ENCODE measurements at regions not wholly inside any gene's neighbourhood (a gene's known extent, or its start where the extent isn't known, plus 50 kb on each side); places are given as distances from the start of the nearest gene placed in this dataset.

GRCh38 chr3:10631224-10631623, 125.8 kb upstream of the ATP2B2 start:
- no peak for DNase-seq (ENCODE audit: low spot score)
- H3K4me3 Mint-ChIP-seq, result no peak overlapping the region
- no peak overlapping the region for H3K27ac ChIP-seq (ENCODE audit: low read depth)

More at GRCh38 chr3:10631224-10631623, 125.8 kb upstream of the ATP2B2 start:
- no peaks in the 10 kb centered on the region; the same call in 2 of the 3 replicates for H3K9me3 Mint-ChIP-seq
- H3K27me3 Mint-ChIP-seq (ENCODE audit: insufficient read depth, low read depth, poor library complexity), result peaks cover 11% of the 10 kb centered on the region
- TF ChIP-seq ZNF462 (CRISPR knock-in tag; IDR thresholded peaks at IDR 0.05) (no peak), ZNF114 (CRISPR knock-in tag; IDR thresholded peaks at IDR 0.05) (no peak), EZH2phosphoT487 (IDR thresholded peaks at IDR 0.05; ENCODE audit: unreplicated experiment) (no peak), STAT1 (IDR thresholded peaks at IDR 0.05; ENCODE audit: unreplicated experiment) (no peak), EZH2 (IDR thresholded peaks at IDR 0.05; ENCODE audit: low read depth, unreplicated experiment) (no peak), ETS1 (IDR thresholded peaks at IDR 0.05) (no peak), REST (IDR thresholded peaks at IDR 0.05; ENCODE audit: unreplicated experiment) (no peak), POLR2AphosphoS5 (IDR thresholded peaks at IDR 0.05; ENCODE audit: low read depth) (no peak), CTCF (conservative IDR thresholded peaks at IDR 0.05; ENCODE audit: low read depth in 2 of 2) (no peak), ZNF331 (CRISPR knock-in tag; IDR thresholded peaks at IDR 0.05; ENCODE audit: low read depth) (no peak), JUNB (IDR thresholded peaks at IDR 0.05; ENCODE audit: unreplicated experiment) (no peak), NANOG (IDR thresholded peaks at IDR 0.05; ENCODE audit: borderline replicate concordance) (no peak), CREB1 (CRISPR knock-in tag; IDR thresholded peaks at IDR 0.05; ENCODE audit: low read depth) (no peak)
- no peaks in the 10 kb centered on the region for H3K36me3 Mint-ChIP-seq (ENCODE audit: low read depth)
- H3K36me3 ChIP-seq (ENCODE audit: insufficient read depth), result no peaks in the 10 kb centered on the region
- no peak overlapping the region for H2AFZ ChIP-seq
- H3K79me2 ChIP-seq (replicated peaks; ENCODE audit: insufficient read depth), result no peaks in the 10 kb centered on the region
- no peaks in the 10 kb centered on the region for H3F3A ChIP-seq (replicated peaks; ENCODE audit: low read depth)
- H3K27me3 ChIP-seq (ENCODE audit: insufficient read depth), result no peaks in the 10 kb centered on the region
- peaks cover 15% of the 10 kb centered on the region for H3K4me1 Mint-ChIP-seq
- peaks cover 7% of the 10 kb centered on the region; the same call in 1 of the 2 replicates for H3K9me2 ChIP-seq (ENCODE audit: insufficient read depth)
- H4K20me1 ChIP-seq (replicated peaks; ENCODE audit: insufficient read depth), result no peaks in the 10 kb centered on the region
- no peak for ATAC-seq
- peaks cover 10% of the 10 kb centered on the region; the same call in 1 of the 2 replicates for H3K4me1 ChIP-seq (ENCODE audit: insufficient read depth)
- no peak overlapping the region for H3K4me3 ChIP-seq
- no peak overlapping the region for H3K4me2 ChIP-seq
- H3K27ac Mint-ChIP-seq, result no peak overlapping the region
